Right atrium auricular region (tissue), 2 donors: ENCODE measurements at regions not wholly inside any gene's neighbourhood (a gene's known extent, or its start where the extent isn't known, plus 50 kb on each side); places are given as distances from the start of the nearest gene placed in this dataset.

Experiments used
- DNase-seq: peaks from one replicate; pipeline ENCODE4 v3.0.0-alpha.2; 2019; ENCODE audit warnings: low spot score
- H3K27ac ChIP-seq, 2 donors: fragments of 200-600 bp; sonication (generic); 1 replicate in 1 of 2; 2 replicates in 1 of 2; pipeline ENCODE4 v1.5.1; 2016 to 2019
- H3K27me3 ChIP-seq, 2 donors: fragments of 200-600 bp; sonication (generic); one replicate each; pipeline versions ENCODE4 v1.5.1 to v1.6.0; 2017 to 2019
- H3K36me3 ChIP-seq: fragments of 200-600 bp; sonication (generic); one replicate; pipeline ENCODE4 v1.5.1; 2016
- H3K4me1 ChIP-seq, 2 donors: fragments of 200-600 bp; sonication (generic); one replicate each; pipeline versions ENCODE4 v1.5.1 to v1.6.0; 2017 to 2019
- H3K4me3 ChIP-seq, 2 donors: fragments of 200-600 bp; sonication (generic); 1 replicate in 1 of 2; 2 replicates in 1 of 2; pipeline ENCODE4 v1.5.1; 2017 to 2019; ENCODE audit warnings: mild to moderate bottlenecking in 1 of 2, moderate library complexity in 1 of 2
- H3K9me3 ChIP-seq, 2 donors: fragments of 200-600 bp; sonication (generic); one replicate each; pipeline ENCODE4 v1.5.1; 2019
- CTCF ChIP-seq, 2 donors: fragments of 200-600 bp; sonication (generic); IDR thresholded peaks; one replicate each; pipeline ENCODE4 v1.5.1; 2019; ENCODE audit warnings: antibody characterized with exemption in 2 of 2

- TF ChIP-seq CTCF (IDR thresholded peaks at IDR 0.05), result no peak
- no peaks in the 10 kb centered on the region for H3K4me1 ChIP-seq
- no peaks in the 10 kb centered on the region for H3K36me3 ChIP-seq
- no peaks in the 10 kb centered on the region for H3K9me3 ChIP-seq
- H3K27me3 ChIP-seq, result no peaks in the 10 kb centered on the region
- H3K27ac ChIP-seq, result no peak overlapping the region
- H3K4me3 ChIP-seq, result no peak overlapping the region
- DNase-seq, result no peak
Measured at GRCh38 chr5:88370824-88371223, 102.2 kb upstream of the TMEM161B start.

DNA sequence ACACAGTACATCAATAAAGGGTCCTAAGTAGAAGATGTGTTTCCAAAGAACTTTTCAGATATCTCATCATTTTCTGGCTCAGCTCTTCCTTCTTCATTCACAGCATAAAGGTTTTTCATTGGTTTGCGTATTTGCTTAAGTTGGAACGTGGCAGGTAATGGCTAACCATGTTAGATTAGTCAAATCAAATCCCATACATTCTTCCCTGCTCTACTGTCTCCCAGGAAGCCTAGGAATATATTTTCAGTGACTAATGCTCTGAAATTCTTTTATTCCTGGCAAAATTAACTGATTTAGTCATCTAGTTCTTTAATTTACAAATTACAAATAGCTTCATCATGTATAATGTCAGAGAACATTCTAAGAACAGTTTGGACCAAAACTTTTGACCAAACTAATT lies 99.6 kb upstream of the TMEM161B start:
- no peaks in the 10 kb centered on the region for H3K4me1 ChIP-seq
- no peaks in the 10 kb centered on the region for H3K9me3 ChIP-seq
- H3K27me3 ChIP-seq, result no peaks in the 10 kb centered on the region
- TF ChIP-seq CTCF (IDR thresholded peaks at IDR 0.05), result no peak
- no peak overlapping the region for H3K4me3 ChIP-seq
- DNase-seq, result no peak
- no peaks in the 10 kb centered on the region for H3K36me3 ChIP-seq
- no peak overlapping the region for H3K27ac ChIP-seq

- DNase-seq, result no peak
- TF ChIP-seq CTCF (IDR thresholded peaks at IDR 0.05), result no peak
- H3K9me3 ChIP-seq, result no peaks in the 10 kb centered on the region
Measured at GRCh38 chr5:88364991-88365390, 96.3 kb upstream of the TMEM161B start.

GRCh38 chr5:88355490-88356050 lies 86.9 kb upstream of the TMEM161B start:
- no peak for DNase-seq

More at GRCh38 chr5:88364991-88365390, 96.3 kb upstream of the TMEM161B start:
- Histone ChIP-seq H3K27ac (no peak overlapping the region), H3K36me3 (no peaks in the 10 kb centered on the region), H3K4me3 (no peak overlapping the region), H3K27me3 (no peaks in the 10 kb centered on the region), H3K4me1 (no peaks in the 10 kb centered on the region)

DNA sequence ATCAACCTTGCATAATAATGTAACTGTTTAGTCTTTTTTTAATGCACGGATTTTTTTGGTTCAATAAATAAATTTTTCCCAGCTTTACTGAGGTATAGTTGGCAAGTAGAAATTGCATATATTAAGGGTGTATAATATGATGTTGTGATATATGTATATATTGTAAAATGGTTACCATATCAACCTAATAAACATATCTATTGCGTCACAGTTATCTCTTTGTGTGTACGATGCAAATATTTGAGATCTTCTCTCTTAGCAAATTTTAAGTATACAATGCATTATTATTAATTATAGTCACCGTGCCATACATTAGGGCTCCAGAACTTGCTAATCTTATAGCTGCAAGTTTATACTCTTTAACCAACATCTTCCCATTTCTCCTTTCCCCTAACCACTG lies 57.2 kb upstream of the TMEM161B start:
- H3K9me3 ChIP-seq, result no peaks in the 10 kb centered on the region
- TF ChIP-seq CTCF (IDR thresholded peaks at IDR 0.05), result no peak
- no peak overlapping the region for H3K4me3 ChIP-seq
- H3K27me3 ChIP-seq, result no peaks in the 10 kb centered on the region
- DNase-seq, result no peak
- no peak overlapping the region for H3K27ac ChIP-seq
- H3K4me1 ChIP-seq, result no peaks in the 10 kb centered on the region
- no peaks in the 10 kb centered on the region for H3K36me3 ChIP-seq

More at GRCh38 chr5:88355490-88356050, 86.9 kb upstream of the TMEM161B start:
- no peak for TF ChIP-seq CTCF (IDR thresholded peaks at IDR 0.05)
- no peak overlapping the region for H3K27ac ChIP-seq
- H3K27me3 ChIP-seq, result no peaks in the 10 kb centered on the region
- H3K4me3 ChIP-seq, result no peak overlapping the region
- no peaks in the 10 kb centered on the region for H3K36me3 ChIP-seq
- no peaks in the 10 kb centered on the region for H3K4me1 ChIP-seq
- peaks cover 0 to 3% of the 10 kb centered on the region in 2 donors for H3K9me3 ChIP-seq

- Histone ChIP-seq H3K9me3 (no peaks in the 10 kb centered on the region), H3K27ac (no peak overlapping the region), H3K4me1 (no peaks in the 10 kb centered on the region), H3K27me3 (no peaks in the 10 kb centered on the region), H3K36me3 (no peaks in the 10 kb centered on the region), H3K4me3 (no peak overlapping the region)
- no peak for DNase-seq
- no peak for TF ChIP-seq CTCF (IDR thresholded peaks at IDR 0.05)
Measured at GRCh38 chr5:88322785-88323184, 54.1 kb upstream of the TMEM161B start.
